GM12864 (cell line): ENCODE measurements at regions not wholly inside any gene's neighbourhood (a gene's known extent, or its start where the extent isn't known, plus 50 kb on each side); places are given as distances from the start of the nearest gene placed in this dataset.

Experiments used
- DNase-seq: peaks from one replicate; pipeline ENCODE4 v3.0.0-alpha.2; 2011; ENCODE audit warnings: low read depth
- H3K4me3 ChIP-seq: 2 replicates; pipeline ENCODE4 v1.5.1; 2011; ENCODE audit warnings: mild to moderate bottlenecking, low read depth, low read length, control low read depth
- TF ChIP-seq, protein P1 (sequence below): IDR thresholded peaks from 2 replicates; pipeline ENCODE4 v1.5.1; 2011; ENCODE audit warnings: low read depth, mild to moderate bottlenecking, moderate library complexity, low read length, control low read depth, inconsistent platforms; ENCODE audit errors: missing control alignments

GRCh38 chr12:124622764-124623163, 55.4 kb upstream of the NCOR2 start:
- no peak for DNase-seq
- H3K4me3 ChIP-seq: no peak overlapping the region

DNA sequence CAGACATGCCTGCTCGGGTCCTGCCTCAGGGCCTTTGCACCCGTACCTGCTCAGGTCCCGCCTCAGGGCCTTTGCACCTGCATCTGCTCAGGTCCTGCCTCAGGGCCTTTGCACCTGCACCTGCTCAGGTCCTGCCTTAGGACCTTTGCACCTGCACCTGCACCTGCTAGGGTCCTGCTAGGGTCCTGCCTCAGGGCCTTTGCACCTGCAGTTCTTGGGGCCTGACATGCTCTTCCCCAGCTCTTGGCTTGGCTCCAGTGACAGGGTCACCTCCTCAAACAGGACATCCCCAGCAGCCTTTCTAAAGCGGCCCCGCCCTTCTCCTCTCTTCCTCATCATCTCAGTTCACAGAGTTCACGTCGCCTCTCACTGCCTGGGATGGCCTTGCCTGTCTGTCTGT, 54.9 kb upstream of the NCOR2 start:
- no peak for DNase-seq
- TF ChIP-seq, protein P1, sequence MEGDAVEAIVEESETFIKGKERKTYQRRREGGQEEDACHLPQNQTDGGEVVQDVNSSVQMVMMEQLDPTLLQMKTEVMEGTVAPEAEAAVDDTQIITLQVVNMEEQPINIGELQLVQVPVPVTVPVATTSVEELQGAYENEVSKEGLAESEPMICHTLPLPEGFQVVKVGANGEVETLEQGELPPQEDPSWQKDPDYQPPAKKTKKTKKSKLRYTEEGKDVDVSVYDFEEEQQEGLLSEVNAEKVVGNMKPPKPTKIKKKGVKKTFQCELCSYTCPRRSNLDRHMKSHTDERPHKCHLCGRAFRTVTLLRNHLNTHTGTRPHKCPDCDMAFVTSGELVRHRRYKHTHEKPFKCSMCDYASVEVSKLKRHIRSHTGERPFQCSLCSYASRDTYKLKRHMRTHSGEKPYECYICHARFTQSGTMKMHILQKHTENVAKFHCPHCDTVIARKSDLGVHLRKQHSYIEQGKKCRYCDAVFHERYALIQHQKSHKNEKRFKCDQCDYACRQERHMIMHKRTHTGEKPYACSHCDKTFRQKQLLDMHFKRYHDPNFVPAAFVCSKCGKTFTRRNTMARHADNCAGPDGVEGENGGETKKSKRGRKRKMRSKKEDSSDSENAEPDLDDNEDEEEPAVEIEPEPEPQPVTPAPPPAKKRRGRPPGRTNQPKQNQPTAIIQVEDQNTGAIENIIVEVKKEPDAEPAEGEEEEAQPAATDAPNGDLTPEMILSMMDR: no peak
- H3K4me3 ChIP-seq: no peak overlapping the region

More at GRCh38 chr12:124622764-124623163, 55.4 kb upstream of the NCOR2 start:
- TF ChIP-seq, protein P1: no peak

DNA sequence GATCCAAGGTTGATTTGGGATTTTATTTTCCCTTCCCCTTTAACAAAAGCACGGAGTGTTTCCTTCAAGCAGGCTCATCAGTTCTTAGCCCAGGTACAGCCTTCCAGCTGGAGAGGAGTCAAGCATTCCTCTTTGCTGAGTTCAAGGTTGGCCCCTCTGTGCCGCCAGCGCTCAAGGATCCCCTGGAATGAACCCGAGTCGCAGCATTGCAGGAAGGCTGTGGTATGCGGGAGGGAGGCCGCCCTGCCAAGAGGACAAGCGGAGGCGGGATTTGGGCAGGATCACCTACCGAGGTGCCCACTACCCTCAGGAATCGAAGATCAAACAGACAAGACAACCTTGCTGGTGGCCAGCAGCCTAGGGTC, 53.9 kb upstream of the NCOR2 start:
- DNase-seq: no peak
- no peak overlapping the region for H3K4me3 ChIP-seq
- TF ChIP-seq, protein P1: no peak

- TF ChIP-seq, protein P1: no peak
- no peak overlapping the region for H3K4me3 ChIP-seq
- no peak for DNase-seq
Observed at GRCh38 chr12:124620606-124621295, 53.3 kb upstream of the NCOR2 start.

DNA sequence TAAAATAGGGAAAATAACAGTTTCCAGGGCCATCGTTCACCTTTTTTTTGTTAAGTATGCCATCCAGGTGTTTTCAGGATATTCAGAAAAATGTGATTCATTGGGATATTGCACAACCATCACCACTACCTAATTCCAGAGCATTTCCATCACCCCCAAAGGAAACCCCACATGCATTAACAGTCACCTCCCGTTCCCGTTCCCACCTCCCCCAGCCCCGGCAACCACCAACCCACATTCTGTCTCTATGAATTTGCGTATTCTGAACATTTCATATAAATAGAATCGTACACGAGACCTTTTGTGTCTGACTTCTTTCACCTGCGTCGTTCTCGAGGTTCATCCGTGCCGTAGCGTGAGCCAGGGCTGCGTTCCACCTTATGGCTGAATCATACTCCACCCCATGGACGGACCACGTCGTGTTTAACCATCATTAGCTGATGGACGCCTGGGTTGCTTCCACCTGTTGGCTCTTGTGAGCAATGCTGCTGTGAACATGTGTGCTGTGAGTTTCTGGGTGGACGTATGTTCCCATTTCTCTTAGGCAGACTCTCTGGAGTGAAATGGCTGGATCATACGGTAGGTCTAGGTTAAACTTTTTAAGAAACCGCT, 51.0 kb upstream of the NCOR2 start:
- TF ChIP-seq, protein P1: no peak
- DNase-seq: no peak
- H3K4me3 ChIP-seq: no peak overlapping the region

GRCh38 chr12:124617615-124618014, 50.2 kb upstream of the NCOR2 start:
- DNase-seq: no peak
- TF ChIP-seq, protein P1: no peak
- no peak overlapping the region for H3K4me3 ChIP-seq
